ENCODE measurements at regions not wholly inside any gene's neighbourhood (a gene's known extent, or its start where the extent isn't known, plus 50 kb on each side); places are given as distances from the start of the nearest gene placed in this dataset.

- TF ChIP-seq EP300 (IDR thresholded peaks at IDR 0.05) (no peak), CTCF (IDR thresholded peaks at IDR 0.05) (no peak), POLR2A (IDR thresholded peaks at IDR 0.05) (no peak), POLR2AphosphoS5 (IDR thresholded peaks at IDR 0.05) (no peak)
- no peaks in the 10 kb centered on the region for H3K4me1 ChIP-seq
- no peak overlapping the region for H3K4me3 ChIP-seq
- H3K27ac ChIP-seq, result no peak overlapping the region
- WGBS, 5 donors, result 72 to 86% (median 78%) methylated on average over 1 of the region's 1 CpG
- no peak for DNase-seq
- no peaks in the 10 kb centered on the region for H3K36me3 ChIP-seq
- H3K9me3 ChIP-seq, result peaks cover 0 to 10% (median 4%) of the 10 kb centered on the region in 4 donors
- intact Hi-C loops (cut with DNase I; ENCODE audit: low total_unique reads), result no loop called here
- H3K27me3 ChIP-seq, result no peaks in the 10 kb centered on the region
Observed at GRCh38 chr15:36090286-36090946, 489.0 kb upstream of the CDIN1 start.

DNA sequence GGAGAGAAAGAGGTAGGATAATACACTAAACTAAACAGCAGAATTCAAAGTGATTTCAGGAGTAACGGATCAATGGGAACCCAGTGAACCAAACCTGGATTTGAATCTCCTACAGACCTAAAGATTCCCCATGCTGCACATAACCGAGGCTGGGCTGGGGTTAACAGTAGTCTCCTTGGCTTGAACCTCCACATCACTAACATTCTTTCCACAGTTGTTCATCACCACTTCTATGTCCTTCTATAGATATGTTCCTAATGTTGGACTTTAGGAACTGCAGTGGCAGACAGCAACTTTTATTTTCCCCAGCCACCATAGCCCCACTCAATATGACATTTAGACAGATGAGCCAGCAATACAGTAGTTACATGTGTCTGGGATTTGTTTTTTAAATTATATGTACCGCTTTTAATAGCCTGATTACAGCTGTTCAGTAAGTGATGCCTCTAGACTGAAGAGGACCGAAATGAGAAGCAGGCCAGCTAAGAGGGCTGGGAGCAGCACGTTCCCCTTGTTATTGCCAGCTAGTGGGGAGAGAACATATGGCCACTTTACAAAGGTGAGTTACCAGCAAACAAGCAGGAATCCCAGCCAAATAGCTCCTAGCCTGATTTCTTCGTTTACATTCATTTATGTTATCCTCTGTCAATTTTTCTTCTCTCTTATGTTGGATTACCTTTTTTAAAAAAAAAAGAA, 472.6 kb upstream of the CDIN1 start:
- Histone ChIP-seq H3K27ac (no peak overlapping the region), H3K4me1 (no peaks in the 10 kb centered on the region), H3K36me3 (no peaks in the 10 kb centered on the region), H3K4me3 (no peak overlapping the region), H3K27me3 (no peaks in the 10 kb centered on the region), H3K9me3 (no peaks in the 10 kb centered on the region)
- intact Hi-C loops (cut with DNase I; ENCODE audit: low total_unique reads), result no loop called here
- TF ChIP-seq POLR2A (IDR thresholded peaks at IDR 0.05) (no peak), POLR2AphosphoS5 (IDR thresholded peaks at IDR 0.05) (no peak), EP300 (IDR thresholded peaks at IDR 0.05) (no peak), CTCF (IDR thresholded peaks at IDR 0.05) (no peak)
- DNase-seq, result peak in 1 of 2 donors; percentile 27
- WGBS, 5 donors, result 45 to 71% (median 61%) methylated on average over 6 of the region's 6 CpGs

GRCh38 chr15:36108541-36108940, 470.9 kb upstream of the CDIN1 start:
- Histone ChIP-seq H3K27me3 (no peaks in the 10 kb centered on the region), H3K27ac (no peak overlapping the region), H3K4me3 (no peak overlapping the region), H3K4me1 (no peaks in the 10 kb centered on the region), H3K9me3 (no peaks in the 10 kb centered on the region), H3K36me3 (no peaks in the 10 kb centered on the region)
- WGBS, 5 donors, result 75 to 90% (median 85%) methylated on average over 2 of the region's 2 CpGs
- DNase-seq, result no peak
- intact Hi-C loops (cut with DNase I; ENCODE audit: low total_unique reads), result no loop called here
- no peak for TF ChIP-seq POLR2A (IDR thresholded peaks at IDR 0.05)
- no peak for TF ChIP-seq POLR2AphosphoS5 (IDR thresholded peaks at IDR 0.05)
- TF ChIP-seq EP300 (IDR thresholded peaks at IDR 0.05), result no peak
- no peak for TF ChIP-seq CTCF (IDR thresholded peaks at IDR 0.05)

DNA sequence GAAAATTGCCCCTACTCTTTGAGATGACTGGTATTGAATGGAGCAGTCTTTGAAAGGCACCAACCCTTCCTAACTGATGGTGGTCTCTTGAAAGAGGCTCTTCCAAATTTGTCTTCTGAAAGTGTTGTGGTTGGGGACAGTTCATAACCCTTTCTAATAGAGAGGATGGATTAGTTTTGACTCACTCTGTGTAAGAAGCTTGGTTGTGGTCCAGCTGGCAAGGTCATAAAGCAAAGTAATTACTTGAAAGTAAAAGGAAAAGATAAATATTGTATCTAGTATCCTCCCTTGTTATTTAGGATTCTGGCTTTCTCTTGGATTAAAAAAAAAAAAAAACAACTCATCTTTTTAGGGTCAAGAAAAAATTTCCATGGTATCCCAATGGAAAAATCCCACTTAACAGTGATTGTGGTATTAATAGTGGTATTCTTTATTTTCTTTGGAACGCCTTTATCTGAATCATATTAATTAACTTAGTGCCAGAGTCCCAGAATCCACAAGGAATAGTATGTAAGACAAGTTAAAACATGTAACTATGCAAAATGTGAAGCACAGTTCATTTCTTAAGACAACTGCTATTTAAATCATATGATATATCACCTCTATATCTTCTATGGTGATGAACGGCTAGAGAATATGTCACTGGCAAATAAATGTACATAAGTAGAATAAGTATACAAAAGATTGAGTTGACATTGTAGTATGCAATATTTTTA, 469.3 kb upstream of the CDIN1 start:
- 32 to 63% (median 57%) methylated on average over 2 of the region's 2 CpGs for WGBS, 5 donors
- no peak overlapping the region for H3K27ac ChIP-seq

More for the DNA sequence above, 469.3 kb upstream of the CDIN1 start:
- peak in 1 of 2 donors; percentile 69 for DNase-seq
- Histone ChIP-seq H3K9me3 (no peaks in the 10 kb centered on the region), H3K36me3 (no peaks in the 10 kb centered on the region), H3K27me3 (no peaks in the 10 kb centered on the region), H3K4me3 (no peak overlapping the region), H3K4me1 (no peaks in the 10 kb centered on the region)
- intact Hi-C loops (cut with DNase I; ENCODE audit: low total_unique reads), result no loop called here
- TF ChIP-seq POLR2A (IDR thresholded peaks at IDR 0.05) (no peak), POLR2AphosphoS5 (IDR thresholded peaks at IDR 0.05) (no peak), CTCF (IDR thresholded peaks at IDR 0.05) (no peak)
